Fibroblast of skin of left quadriceps (primary cell): ENCODE measurements at regions not wholly inside any gene's neighbourhood (a gene's known extent, or its start where the extent isn't known, plus 50 kb on each side); places are given as distances from the start of the nearest gene placed in this dataset.
"Not testable (repeated sequence)": the region's sequence is repeated elsewhere in the genome, so short reads cannot be mapped to it uniquely, and the experiment has no call there.

Experiments used
- DNase-seq, 2 experiments: peaks; one replicate each; pipeline ENCODE4 v3.0.0-alpha.2; 2013; ENCODE audit warnings: low read depth in 2 of 2

DNA sequence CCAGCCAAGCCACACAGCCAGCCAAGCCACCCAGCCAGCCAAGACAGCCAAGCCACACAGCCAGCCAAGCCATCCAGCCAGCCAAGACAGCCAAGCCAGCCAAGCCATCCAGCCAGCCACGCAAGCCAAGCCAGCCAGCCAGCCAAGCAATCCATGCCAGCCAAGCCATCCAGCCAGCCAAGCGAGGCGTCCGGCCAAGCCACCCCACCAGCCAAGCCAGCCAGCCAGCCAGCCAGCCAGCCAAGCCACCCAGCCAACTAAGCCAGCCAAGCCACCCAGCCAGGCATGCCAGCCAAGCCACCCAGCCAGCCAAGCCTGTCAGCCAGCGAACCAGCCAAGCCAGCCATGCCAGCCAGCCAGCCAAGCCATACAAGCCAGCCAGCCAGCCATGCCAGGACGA is 1601.8 kb downstream of the RPIA start:
- DNase-seq, result not testable (repeated sequence)

GRCh38 chr2:90293806-90294205 is 1602.3 kb downstream of the RPIA start:
- DNase-seq, result not testable (repeated sequence)

- not testable (repeated sequence) for DNase-seq
Measured at GRCh38 chr2:90295036-90295750, 1603.7 kb downstream of the RPIA start.

DNA sequence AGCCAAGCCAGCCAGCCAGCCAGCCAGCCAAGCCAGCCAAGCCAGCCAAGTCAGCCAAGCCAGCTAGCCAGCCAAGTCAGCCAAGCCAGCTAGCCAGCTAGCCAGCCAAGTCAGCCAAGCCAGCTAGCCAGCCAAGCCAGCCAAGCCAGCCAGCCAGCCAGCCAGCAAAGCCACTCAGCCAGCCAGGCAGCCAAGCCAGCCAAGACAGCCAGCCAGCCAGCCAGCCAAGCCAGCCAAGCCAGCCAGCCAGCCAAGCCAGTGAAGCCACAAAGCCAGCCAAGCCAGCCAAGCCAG is 1605.0 kb downstream of the RPIA start:
- DNase-seq, result not testable (repeated sequence)

DNA sequence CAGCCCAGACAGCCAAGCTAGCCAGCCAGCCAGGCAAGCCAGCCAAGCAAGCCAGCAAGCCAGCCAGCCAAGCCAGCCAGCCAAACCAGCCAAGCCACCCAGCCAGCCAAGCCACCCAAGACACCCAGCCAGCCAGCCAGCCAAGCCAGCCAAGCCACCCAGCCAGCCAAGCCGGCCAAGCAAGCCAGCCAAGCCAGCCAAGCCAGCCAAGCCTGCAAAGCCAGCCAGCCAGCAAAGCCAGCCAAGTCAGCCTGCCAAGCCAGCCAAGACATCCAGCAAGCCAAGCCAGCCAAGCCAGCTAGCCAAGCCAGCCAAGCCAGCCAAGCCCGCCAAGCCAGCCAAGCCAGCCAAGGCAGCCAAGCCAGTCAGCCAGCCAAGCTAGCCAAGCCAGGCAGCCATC is 1606.2 kb downstream of the RPIA start:
- DNase-seq, result not testable (repeated sequence)

- not testable (repeated sequence) for DNase-seq
Measured at GRCh38 chr2:90298126-90298755, 1606.8 kb downstream of the RPIA start.

GRCh38 chr2:90298983-90299382 is 1607.5 kb downstream of the RPIA start:
- not testable (repeated sequence) for DNase-seq

- DNase-seq, result not testable (repeated sequence)
Measured at GRCh38 chr2:90322982-90323381, 1631.5 kb downstream of the RPIA start.

- DNase-seq, result not testable (repeated sequence)
Measured at GRCh38 chr2:90323612-90324558, 1632.4 kb downstream of the RPIA start.

DNA sequence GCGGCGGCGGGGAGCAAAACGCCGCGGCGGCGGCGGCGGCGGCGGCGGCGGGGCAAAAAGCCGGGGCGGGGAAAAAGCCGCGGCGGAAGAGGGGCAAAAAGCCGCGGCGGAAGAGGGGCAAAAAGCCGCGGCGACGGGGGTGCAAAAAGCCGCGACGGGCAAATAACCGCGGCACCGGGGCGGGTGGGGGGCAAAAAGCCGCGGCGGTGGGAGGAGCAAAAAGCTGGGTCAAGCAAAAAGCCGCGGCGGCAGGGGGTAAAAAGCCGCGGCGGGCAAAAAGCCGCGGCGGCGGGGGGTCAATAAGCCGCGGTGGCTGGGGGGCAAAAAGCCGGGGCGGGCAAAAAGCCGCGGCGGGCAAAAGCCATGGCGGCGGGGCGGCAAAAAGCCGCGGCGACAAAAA is 1633.2 kb downstream of the RPIA start:
- DNase-seq, result not testable (repeated sequence)

- DNase-seq, result not testable (repeated sequence)
Measured at GRCh38 chr2:90325796-90326353, 1634.4 kb downstream of the RPIA start.

DNA sequence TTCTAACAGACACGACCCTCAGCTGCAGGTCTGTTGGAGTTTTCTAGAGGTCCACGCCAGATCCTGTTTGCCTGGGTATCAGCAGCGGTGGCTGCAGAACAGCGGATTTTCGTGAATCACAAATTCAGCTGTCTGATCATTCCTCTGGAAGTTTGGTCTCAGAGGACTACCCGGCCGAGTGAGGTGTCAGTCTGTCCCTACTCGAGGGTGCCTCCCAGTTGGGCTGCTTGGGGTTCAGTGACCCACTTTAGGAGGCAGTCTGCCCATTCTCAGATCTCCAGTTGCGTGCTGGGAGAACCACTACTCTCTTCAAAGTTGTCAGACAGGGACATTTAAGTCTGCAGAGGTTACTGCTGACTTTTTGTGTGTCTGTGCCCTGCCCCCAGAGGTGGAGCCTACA is 1664.1 kb downstream of the RPIA start:
- DNase-seq, result not testable (repeated sequence)

DNA sequence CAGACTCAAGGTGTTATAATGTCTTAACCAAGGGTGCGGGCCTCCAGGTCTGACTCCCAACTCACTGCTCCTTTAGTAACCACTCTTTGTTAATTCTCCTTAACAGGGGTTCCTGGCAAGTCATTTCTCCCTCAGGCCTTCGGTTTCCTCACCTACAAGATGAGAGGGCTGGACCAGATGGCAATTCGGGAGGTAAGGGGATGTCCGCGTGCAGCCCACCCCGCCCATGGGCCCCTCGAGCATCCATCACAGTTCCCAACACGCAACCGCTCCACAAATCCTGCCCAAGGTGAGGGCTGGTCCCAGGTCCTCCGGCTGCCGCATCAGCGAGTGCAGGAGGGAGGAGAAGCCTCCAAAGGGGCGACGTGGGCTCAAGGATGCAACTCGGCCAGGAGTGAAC is 1667.9 kb downstream of the RPIA start:
- DNase-seq, result not testable (repeated sequence)

- DNase-seq, result not testable (repeated sequence)
Measured at GRCh38 chr2:90359887-90360730, 1668.6 kb downstream of the RPIA start.

- not testable (repeated sequence) for DNase-seq
Measured at GRCh38 chr2:90360731-90361035, 1669.2 kb downstream of the RPIA start.
